GM19328 (cell line): ENCODE measurements at regions not wholly inside any gene's neighbourhood (a gene's known extent, or its start where the extent isn't known, plus 50 kb on each side); places are given as distances from the start of the nearest gene placed in this dataset.
"Not testable (repeated sequence)": the region's sequence is repeated elsewhere in the genome, so short reads cannot be mapped to it uniquely, and the experiment has no call there.

ENCODE experiments used
- ATAC-seq: cut with Tn5 transposase; IDR thresholded peaks from one replicate; pipeline ENCODE4 v1.9.1; 2021; ENCODE audit warnings: mild to moderate bottlenecking, moderate library complexity; ENCODE audit not compliant: unreplicated experiment

GRCh38 chr13:31515427-31515826 lies 223.9 kb upstream of the RXFP2 start:
- no peak for ATAC-seq

- no peak for ATAC-seq
These were observed 221.7 kb upstream of the RXFP2 start for GRCh38 chr13:31517599-31517998.

- ATAC-seq = no peak
These were observed 220.7 kb upstream of the RXFP2 start for GRCh38 chr13:31518645-31519044.

- no peak for ATAC-seq
These were observed 217.9 kb upstream of the RXFP2 start for GRCh38 chr13:31521435-31521834.

- no peak for ATAC-seq
These were observed 216.9 kb upstream of the RXFP2 start for GRCh38 chr13:31522396-31522795.

GRCh38 chr13:31528176-31528575 lies 211.2 kb upstream of the RXFP2 start:
- no peak for ATAC-seq

- ATAC-seq = no peak
These were observed 210.6 kb upstream of the RXFP2 start for GRCh38 chr13:31528758-31529157.

GRCh38 chr13:31530922-31531321 lies 208.4 kb upstream of the RXFP2 start:
- ATAC-seq = no peak

GRCh38 chr13:31537052-31537451 lies 202.3 kb upstream of the RXFP2 start:
- no peak for ATAC-seq

GRCh38 chr13:31538067-31539042 lies 201.0 kb upstream of the RXFP2 start:
- ATAC-seq = no peak

- no peak for ATAC-seq
These were observed 199.0 kb upstream of the RXFP2 start for GRCh38 chr13:31540281-31540680.

- ATAC-seq = no peak
These were observed 196.1 kb upstream of the RXFP2 start for GRCh38 chr13:31543190-31543589.

GRCh38 chr13:31545616-31546015 lies 193.7 kb upstream of the RXFP2 start:
- ATAC-seq = no peak

- ATAC-seq = no peak
These were observed 182.9 kb upstream of the RXFP2 start for GRCh38 chr13:31556376-31556775.

- ATAC-seq = not testable (repeated sequence)
These were observed 155.1 kb upstream of the RXFP2 start for GRCh38 chr13:31584221-31584620.

- no peak for ATAC-seq
These were observed 151.5 kb upstream of the RXFP2 start for GRCh38 chr13:31587698-31588266.

- no peak for ATAC-seq
These were observed 151.0 kb upstream of the RXFP2 start for GRCh38 chr13:31588316-31588715.

GRCh38 chr13:31588893-31589292 lies 150.4 kb upstream of the RXFP2 start:
- no peak for ATAC-seq

GRCh38 chr13:31591642-31592233 lies 147.6 kb upstream of the RXFP2 start:
- no peak for ATAC-seq

- ATAC-seq = no peak
These were observed 145.3 kb upstream of the RXFP2 start for GRCh38 chr13:31594056-31594455.

- no peak for ATAC-seq
These were observed 143.8 kb upstream of the RXFP2 start for GRCh38 chr13:31595563-31595962.

GRCh38 chr13:31598990-31599389 lies 140.3 kb upstream of the RXFP2 start:
- no peak for ATAC-seq
